Cerebellar cortex (tissue), 1 donor: ENCODE measurements at regions not wholly inside any gene's neighbourhood (a gene's known extent, or its start where the extent isn't known, plus 50 kb on each side); places are given as distances from the start of the nearest gene placed in this dataset.
"Not testable (repeated sequence)": the region's sequence is repeated elsewhere in the genome, so short reads cannot be mapped to it uniquely, and the experiment has no call there.

Experiments
- DNase-seq: peaks from one replicate; pipeline ENCODE4 v3.0.0-alpha.2; 2015; ENCODE audit warnings: low spot score

GRCh38 chr11:38155856-38156255 is 1557.8 kb upstream of the RAG2 start:
- no peak for DNase-seq

- no peak for DNase-seq
These were observed 1555.9 kb upstream of the RAG2 start for GRCh38 chr11:38153985-38154384.

DNA sequence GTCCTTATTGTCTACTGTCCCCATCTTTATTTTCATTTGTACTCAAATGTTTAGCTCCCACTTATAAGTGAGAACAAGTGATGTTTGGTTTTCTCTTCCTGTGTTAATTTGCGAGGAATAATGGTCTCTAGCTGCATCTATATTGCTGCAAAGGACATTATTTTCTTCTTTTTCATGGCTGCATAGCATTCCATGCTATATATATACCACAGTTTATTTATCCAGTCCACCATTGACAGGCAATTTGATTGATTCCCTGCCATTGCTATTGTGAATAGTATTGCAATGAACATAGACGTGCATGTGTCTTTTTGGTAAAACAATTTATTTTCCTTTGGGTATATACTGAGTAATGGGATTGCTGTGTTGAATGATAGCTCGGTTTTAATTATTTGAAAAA is 1545.8 kb upstream of the RAG2 start:
- DNase-seq = no peak

GRCh38 chr11:38138972-38139371 is 1540.9 kb upstream of the RAG2 start:
- DNase-seq = no peak

DNA sequence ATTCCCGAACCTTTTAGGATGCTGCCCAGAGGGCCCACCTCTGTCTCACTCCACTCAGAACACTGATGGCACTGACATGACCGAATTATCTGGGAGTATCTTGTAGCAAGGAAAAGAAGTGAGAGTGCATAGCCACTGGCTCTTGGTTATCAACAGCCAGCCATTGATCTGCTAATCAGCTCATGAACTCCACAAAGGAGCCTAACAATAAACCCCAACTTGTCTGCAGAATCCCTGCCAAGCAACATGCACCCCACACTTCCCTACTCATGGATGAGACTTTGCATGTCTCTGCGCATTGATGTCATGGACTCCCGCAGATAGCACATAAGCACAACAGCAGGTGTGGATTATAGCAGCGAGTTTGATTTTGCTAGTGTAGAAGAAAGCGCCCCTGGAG is 1538.9 kb upstream of the RAG2 start:
- DNase-seq = no peak

GRCh38 chr11:38131535-38131934 is 1533.5 kb upstream of the RAG2 start:
- no peak for DNase-seq

DNA sequence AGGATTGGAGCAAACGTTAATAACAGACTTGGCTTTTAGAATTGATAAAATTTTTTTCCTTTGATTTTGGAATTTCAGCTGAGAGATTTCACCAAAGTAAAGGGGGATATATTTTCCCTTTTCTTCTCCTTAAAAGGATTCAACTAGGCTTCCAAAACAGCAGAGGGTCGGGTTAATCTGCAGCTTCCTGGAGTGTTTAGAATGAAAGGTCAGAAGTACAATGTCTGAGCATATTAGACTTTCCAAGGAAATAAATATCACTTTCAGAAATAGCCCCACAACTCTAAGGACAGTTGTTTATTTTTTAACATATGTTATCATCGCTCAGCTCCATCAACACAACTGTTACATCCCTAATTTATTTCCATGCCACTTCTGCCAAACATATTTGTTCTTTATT is 1532.9 kb upstream of the RAG2 start:
- DNase-seq = no peak

DNA sequence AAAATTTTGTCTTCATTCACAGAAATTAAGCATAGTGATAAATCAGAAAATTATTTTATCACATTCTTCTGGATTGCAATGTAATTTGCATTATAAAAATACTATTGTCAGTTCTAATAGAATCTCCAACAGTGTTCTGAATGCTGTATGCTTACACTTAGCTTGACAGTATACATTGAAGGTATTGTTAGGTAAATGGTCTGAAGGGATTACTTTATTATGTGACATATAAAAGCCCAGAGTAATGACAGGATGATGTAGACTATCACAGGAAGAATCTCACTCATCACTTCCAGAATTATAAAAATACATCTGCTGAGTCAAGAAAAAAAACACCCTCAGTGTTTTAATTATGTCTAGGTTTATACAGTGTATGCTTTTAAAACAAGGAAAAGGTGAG is 1532.5 kb upstream of the RAG2 start:
- no peak for DNase-seq

DNA sequence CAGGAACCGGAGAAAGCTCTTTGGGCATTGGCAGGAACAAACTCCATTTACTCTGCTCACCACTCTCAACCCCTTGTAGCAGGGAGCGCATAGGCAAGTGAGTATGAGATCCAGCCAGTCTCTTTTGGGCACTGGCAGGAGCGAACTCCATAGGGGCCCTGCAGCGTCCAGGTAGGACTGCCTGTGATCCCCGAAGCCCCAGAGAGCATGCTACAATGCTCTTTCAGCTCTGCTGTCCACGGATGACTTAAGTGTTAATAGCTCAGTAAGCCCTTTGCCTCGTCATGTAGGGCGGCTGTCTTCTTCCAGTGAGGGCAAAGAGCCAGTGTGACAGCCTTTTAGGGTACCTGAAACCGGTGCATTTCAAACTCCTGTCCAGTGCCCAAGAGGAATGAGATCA is 1525.6 kb upstream of the RAG2 start:
- DNase-seq = no peak

GRCh38 chr11:38116616-38117015 is 1518.6 kb upstream of the RAG2 start:
- not testable (repeated sequence) for DNase-seq

DNA sequence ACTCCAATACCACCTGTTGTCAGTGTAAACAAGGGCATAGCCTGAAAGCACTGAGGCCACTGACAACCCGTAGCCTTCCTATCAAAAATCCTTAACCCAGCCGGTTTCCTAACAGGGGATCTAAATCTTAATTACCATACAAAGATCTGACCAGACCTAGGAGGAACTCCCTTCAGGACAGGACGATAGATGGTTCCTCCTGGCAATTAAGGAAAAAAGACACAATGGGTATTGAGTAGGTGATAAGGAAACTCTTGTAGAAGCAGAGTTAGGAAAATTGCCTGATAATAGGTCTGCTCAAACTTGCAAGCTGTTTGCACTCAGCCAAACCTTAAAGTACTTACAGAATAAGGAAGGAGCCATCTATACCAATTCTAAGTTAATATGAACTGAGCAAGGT is 1517.3 kb upstream of the RAG2 start:
- not testable (repeated sequence) for DNase-seq

DNA sequence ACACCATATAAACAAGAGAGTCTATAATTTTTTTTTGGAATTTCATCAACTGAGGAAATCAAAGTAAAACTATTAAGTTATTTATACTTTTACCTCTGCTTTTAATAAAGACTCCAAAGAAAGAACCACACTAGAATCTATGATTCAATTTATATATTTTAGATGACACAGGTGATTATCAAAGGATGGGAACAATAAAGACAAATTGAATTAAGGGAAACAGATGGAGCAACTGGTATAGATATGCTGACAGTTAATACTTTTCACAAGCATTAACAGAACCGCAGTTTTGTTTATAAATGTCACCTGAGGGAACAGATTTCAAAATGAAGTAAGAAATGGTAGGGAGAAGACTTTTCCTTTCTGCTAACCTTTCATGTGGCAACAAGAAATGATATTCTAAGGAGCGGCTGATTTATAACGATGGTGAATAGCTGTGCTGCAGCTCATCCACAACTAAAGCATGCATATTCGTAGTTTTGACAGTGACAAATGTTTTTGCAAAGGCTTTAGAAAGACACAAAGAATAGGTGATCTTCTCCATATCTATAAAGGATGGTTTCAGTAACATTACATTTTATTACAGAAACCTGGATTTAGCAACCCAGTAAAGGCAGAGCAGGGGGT is 1502.9 kb upstream of the RAG2 start:
- no peak for DNase-seq

DNA sequence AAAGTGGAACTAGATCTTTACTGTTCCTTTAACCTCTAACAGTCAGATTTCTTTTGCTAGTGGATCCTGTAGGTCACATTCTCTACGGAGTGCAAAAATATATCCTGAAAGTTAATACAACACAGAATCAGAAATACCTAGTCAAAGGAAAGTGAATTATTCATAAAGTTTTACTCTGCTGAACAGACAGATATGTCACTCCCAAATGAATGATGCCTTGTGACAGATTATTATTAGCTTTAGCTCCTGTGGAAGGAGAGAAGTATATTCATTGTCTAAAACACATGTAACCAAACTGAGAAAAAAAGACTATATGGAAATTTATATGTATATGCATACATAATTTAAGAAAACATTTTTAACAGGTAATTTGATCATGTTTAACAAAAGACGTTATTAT is 1497.2 kb upstream of the RAG2 start:
- DNase-seq = no peak

DNA sequence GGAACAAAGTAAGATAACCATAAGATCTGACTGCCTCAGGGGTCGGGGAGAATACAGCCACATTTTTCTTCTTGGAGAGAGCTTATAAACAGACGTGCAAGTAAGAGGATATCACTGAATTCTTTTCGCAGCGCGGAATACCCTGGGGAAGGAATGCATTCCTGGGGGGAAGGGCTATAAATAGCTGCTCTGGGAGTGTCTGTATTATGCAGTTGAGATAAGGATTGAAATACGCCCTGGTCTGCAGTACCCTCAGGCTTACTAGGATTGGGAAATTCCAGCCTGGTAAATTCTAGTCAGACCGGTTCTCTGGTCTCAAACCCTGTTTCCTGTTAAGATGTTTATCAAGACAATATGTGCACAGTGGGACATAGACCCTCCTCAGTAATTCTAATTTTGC is 1491.7 kb upstream of the RAG2 start:
- no peak for DNase-seq

- DNase-seq = no peak
These were observed 1462.9 kb upstream of the RAG2 start for GRCh38 chr11:38060920-38061319.

- no peak for DNase-seq
These were observed 1462.1 kb upstream of the RAG2 start for GRCh38 chr11:38060136-38060535.

- DNase-seq = no peak
These were observed 1448.6 kb upstream of the RAG2 start for GRCh38 chr11:38046571-38047135.

DNA sequence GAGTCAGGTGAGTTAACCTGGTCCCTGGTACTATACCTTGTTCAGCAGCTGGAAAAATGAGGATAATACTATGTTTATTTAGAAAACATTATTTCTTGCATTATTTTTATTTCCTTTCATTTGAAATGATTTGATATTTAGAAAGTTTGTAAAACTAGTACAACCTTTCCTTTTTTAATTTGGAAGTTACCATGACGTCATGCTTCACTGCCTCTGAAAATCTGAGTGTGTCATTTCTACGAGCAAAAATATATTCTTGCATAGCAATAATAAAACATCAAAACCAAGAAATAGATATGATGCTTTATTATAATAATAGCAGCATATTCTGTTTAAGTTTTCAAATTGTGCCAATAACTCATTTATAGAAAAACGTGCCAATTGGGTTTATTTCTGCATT is 1445.0 kb upstream of the RAG2 start:
- no peak for DNase-seq

- no peak for DNase-seq
These were observed 1440.7 kb upstream of the RAG2 start for GRCh38 chr11:38038777-38039176.

DNA sequence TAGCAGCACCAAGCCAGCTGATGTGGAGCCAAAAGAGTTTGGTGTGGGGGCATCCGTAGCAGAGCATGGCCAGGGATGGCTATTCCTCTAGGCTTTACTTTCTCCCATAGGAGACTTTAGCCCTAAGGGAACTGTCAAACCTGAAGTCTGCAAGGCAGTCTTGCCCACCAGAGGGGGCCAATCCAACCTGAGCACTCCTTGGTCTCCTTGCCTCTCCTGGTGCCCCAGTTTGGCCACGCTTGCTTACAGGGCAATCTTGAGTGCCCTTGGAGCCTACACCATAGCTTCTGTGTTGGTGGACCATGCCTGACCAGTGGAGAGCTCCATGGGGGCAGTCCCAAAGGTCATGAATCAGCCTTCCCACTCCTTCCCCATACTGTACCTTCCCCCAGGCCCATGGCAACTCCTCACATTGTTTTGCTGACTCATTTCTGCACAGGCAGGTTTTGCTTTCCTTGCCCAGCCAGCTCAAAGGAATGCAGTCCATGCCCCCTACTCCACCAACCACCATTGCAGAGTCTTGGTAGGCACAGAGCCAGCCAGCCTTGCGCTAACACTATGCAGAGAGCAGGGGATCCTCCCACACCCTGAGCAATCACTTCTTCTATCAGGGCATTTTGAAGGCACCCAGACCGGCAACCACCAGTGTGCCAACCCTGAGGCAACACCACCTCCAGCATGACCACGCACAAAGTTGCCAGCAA is 1421.2 kb upstream of the RAG2 start:
- DNase-seq = no peak

- no peak for DNase-seq
These were observed 1416.4 kb upstream of the RAG2 start for GRCh38 chr11:38014405-38014804.

- DNase-seq = no peak
These were observed 1415.1 kb upstream of the RAG2 start for GRCh38 chr11:38013157-38013556.

GRCh38 chr11:38011496-38011895 is 1413.5 kb upstream of the RAG2 start:
- DNase-seq = no peak

DNA sequence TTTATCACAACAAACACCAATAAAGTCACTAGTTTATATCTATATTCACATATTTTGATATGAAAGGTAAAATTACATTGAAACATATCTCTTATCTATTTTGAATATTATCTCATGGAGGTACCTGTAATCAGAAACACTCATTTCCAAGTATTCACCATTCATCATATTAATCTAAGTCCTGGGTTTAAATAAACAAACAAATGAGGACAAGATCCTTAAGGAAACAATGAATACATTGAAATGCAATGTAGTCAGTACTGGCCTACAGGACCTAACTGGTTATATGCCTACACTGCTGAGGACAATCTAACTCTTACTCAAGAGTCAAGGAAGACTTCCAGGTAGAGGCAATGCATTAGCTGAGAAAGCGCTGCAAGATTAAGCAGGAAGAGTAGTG is 1411.9 kb upstream of the RAG2 start:
- no peak for DNase-seq
